Kidney tubule cell (primary cell): ENCODE measurements at regions not wholly inside any gene's neighbourhood (a gene's known extent, or its start where the extent isn't known, plus 50 kb on each side); places are given as distances from the start of the nearest gene placed in this dataset.

Source experiments
- DNase-seq: peaks from one replicate; pipeline ENCODE4 v3.0.0-alpha.2; 2018; ENCODE audit warnings: low spot score

GRCh38 chr14:104387022-104388010 is 192.2 kb upstream of the C14orf180 start:
- DNase-seq: no peak

GRCh38 chr14:104388011-104388521 is 191.5 kb upstream of the C14orf180 start:
- no peak for DNase-seq

GRCh38 chr14:104388541-104389325 is 190.8 kb upstream of the C14orf180 start:
- DNase-seq: no peak

GRCh38 chr14:104389326-104390220 is 190.0 kb upstream of the C14orf180 start:
- DNase-seq: no peak

- no peak for DNase-seq
These were observed 189.2 kb upstream of the C14orf180 start for GRCh38 chr14:104390221-104390931.

- no peak for DNase-seq
These were observed 188.3 kb upstream of the C14orf180 start for GRCh38 chr14:104390941-104391901.

GRCh38 chr14:104392001-104392395 is 187.6 kb upstream of the C14orf180 start:
- DNase-seq: no peak

GRCh38 chr14:104392396-104393198 is 187.0 kb upstream of the C14orf180 start:
- DNase-seq: no peak

GRCh38 chr14:104393199-104393897 is 186.2 kb upstream of the C14orf180 start:
- DNase-seq: no peak

- no peak for DNase-seq
These were observed 185.6 kb upstream of the C14orf180 start for GRCh38 chr14:104393898-104394381.

- DNase-seq: no peak
These were observed 185.1 kb upstream of the C14orf180 start for GRCh38 chr14:104394409-104394851.

- DNase-seq: no peak
These were observed 184.3 kb upstream of the C14orf180 start for GRCh38 chr14:104395276-104395675.

GRCh38 chr14:104395941-104396681 is 183.5 kb upstream of the C14orf180 start:
- no peak for DNase-seq

GRCh38 chr14:104396682-104397470 is 182.7 kb upstream of the C14orf180 start:
- DNase-seq: no peak

- DNase-seq: no peak
These were observed 181.6 kb upstream of the C14orf180 start for GRCh38 chr14:104397956-104398355.

- DNase-seq: no peak
These were observed 180.9 kb upstream of the C14orf180 start for GRCh38 chr14:104398656-104399055.
